K562 (cell line): ENCODE measurements at regions not wholly inside any gene's neighbourhood (a gene's known extent, or its start where the extent isn't known, plus 50 kb on each side); places are given as distances from the start of the nearest gene placed in this dataset.

ENCODE experiments used
- ATAC-seq: fragments of 200-7000 bp; cut with Tn5 transposase; 3 replicates; pipeline ENCODE4 v1.9.1; 2020; ENCODE audit warnings: moderate library complexity
- BruUV-seq: library from RNA; stranded (reverse); fragments of 400-500 nt; replicated peaks from 2 replicates; lab custom pipeline; 2021; lab: Mats Ljungman, UMichigan
- CTCF ChIA-PET: fragments of 300-600 bp; formaldehyde crosslinking; extraction: SDS; loops from one replicate; lab custom pipeline; 2021; ENCODE audit warnings: low intra/inter-chr PET ratio; lab: Yijun Ruan, JAX
- POLR2A ChIA-PET: fragments of 300-600, 350-650 bp; sonication (Branson Sonifier 250); formaldehyde crosslinking; extraction: SDS; loops from one replicate; lab custom pipeline; 2021; ENCODE audit warnings: antibody characterized with exemption, inconsistent platforms; lab: Yijun Ruan, JAX
- DNase-seq, 4 experiments: peaks; one replicate each; pipeline versions ENCODE4 v3.0.0 to v3.0.0-alpha.2; 2011 to 2018; ENCODE audit warnings: low spot score in 3 of 4, mixed read lengths in 3 of 4; ENCODE audit errors: extremely low read depth in 1 of 4
- FAIRE-seq: peaks from 2 replicates; lab custom pipeline; 2011; peaks lifted over from hg19 to GRCh38; lab: Jason Lieb, UNC
- H2AFZ ChIP-seq: 2 replicates; pipeline ENCODE4 v1.6.0; 2011; ENCODE audit warnings: low read depth, low read length, control low read depth, inconsistent platforms
- H3K27ac ChIP-seq: fragments of 200-600 bp; 3 replicates; pipeline ENCODE4 v1.8.0; 2011; ENCODE audit warnings: low read depth, mild to moderate bottlenecking, control low read depth, inconsistent platforms, low read length, moderate library complexity, mixed read lengths; ENCODE audit errors: extremely low read depth
- H3K27me3 ChIP-seq, 2 experiments: fragments of 300-600 bp in 1 of 2; 2 replicates in 1 of 2; 3 replicates in 1 of 2; pipeline versions ENCODE4 v1.6.0 to v1.8.0; 2011; ENCODE audit warnings: inconsistent platforms in 2 of 2, low read length in 2 of 2, mild to moderate bottlenecking in 1 of 2, mixed read lengths in 1 of 2, moderate library complexity in 1 of 2; ENCODE audit not compliant: control insufficient read depth in 2 of 2, insufficient read depth in 2 of 2
- H3K36me3 ChIP-seq: fragments of 300-600 bp; 3 replicates; pipeline ENCODE4 v1.8.0; 2011; ENCODE audit warnings: mild to moderate bottlenecking, low read length, inconsistent platforms; ENCODE audit not compliant: control insufficient read depth, insufficient read depth
- H3K4me1 ChIP-seq, 2 experiments: fragments of 200-600 bp in 1 of 2; replicated peaks in 1 of 2; 2 replicates in 1 of 2; 3 replicates in 1 of 2; pipeline versions ENCODE4 v1.5.1 to v1.8.0; 2011; ENCODE audit warnings: inconsistent platforms in 2 of 2, low read length in 2 of 2, mild to moderate bottlenecking in 1 of 2, mixed read lengths in 1 of 2, moderate library complexity in 1 of 2; ENCODE audit not compliant: control insufficient read depth in 2 of 2, insufficient read depth in 2 of 2
- H3K4me2 ChIP-seq: 2 replicates; pipeline ENCODE4 v1.6.1; 2011; ENCODE audit warnings: low read length, control low read depth, inconsistent platforms, mixed read lengths; ENCODE audit not compliant: insufficient read depth
- H3K4me3 ChIP-seq: fragments of 200-600 bp; sonication (generic), shearing (Covaris generic); 2 replicates; pipeline ENCODE4 v1.5.1; 2016; ENCODE audit warnings: control low read depth, inconsistent platforms
- H3K79me2 ChIP-seq: fragments of 200-600 bp; 3 replicates; pipeline ENCODE4 v1.8.0; 2011; ENCODE audit warnings: low read length, inconsistent platforms; ENCODE audit not compliant: control insufficient read depth, insufficient read depth
- H3K9ac ChIP-seq, 2 experiments: 2 replicates each; pipeline versions ENCODE4 v1.6.0 to v1.6.1; 2011; ENCODE audit warnings: low read depth in 2 of 2, low read length in 2 of 2, control low read depth in 1 of 2, inconsistent platforms in 1 of 2, mild to moderate bottlenecking in 1 of 2, mixed read lengths in 1 of 2; ENCODE audit not compliant: insufficient read depth in 1 of 2
- H3K9me1 ChIP-seq: one replicate; pipeline ENCODE4 v1.6.0; 2011; ENCODE audit warnings: inconsistent platforms, mild to moderate bottlenecking, low read length, moderate library complexity; ENCODE audit not compliant: control insufficient read depth, insufficient read depth
- H3K9me3 ChIP-seq: replicated peaks from 2 replicates; pipeline ENCODE4 v1.5.1; 2011; ENCODE audit warnings: low read depth, low read length, inconsistent platforms; ENCODE audit not compliant: control insufficient read depth, insufficient read depth
- H4K20me1 ChIP-seq: replicated peaks from 2 replicates; pipeline ENCODE4 v1.6.1; 2011; ENCODE audit warnings: low read length, inconsistent platforms, mixed read lengths; ENCODE audit not compliant: control insufficient read depth, insufficient read depth
- FUS ChIP-seq: fragments of 200-400 bp; formaldehyde crosslinking; optimal IDR thresholded peaks from 2 replicates; pipeline ENCODE3; 2017; ENCODE audit warnings: low read depth, low read length
- HDAC2 ChIP-seq: fragments of 450-650 bp; IDR thresholded peaks from 2 replicates; pipeline ENCODE4 v1.6.1; 2016; ENCODE audit warnings: mild to moderate bottlenecking
- NCOA6 ChIP-seq: fragments of 450-650 bp; IDR thresholded peaks from 2 replicates; pipeline ENCODE4 v1.6.1; 2017; ENCODE audit warnings: mild to moderate bottlenecking
- PURB ChIP-seq: sonication (generic); formaldehyde crosslinking; IDR thresholded peaks from 2 replicates; pipeline ENCODE4 v1.9.0; 2021; ENCODE audit warnings: low read depth, mild to moderate bottlenecking, missing genetic modification reagents
- SIRT6 ChIP-seq: IDR thresholded peaks from one replicate; pipeline ENCODE4 v1.6.1; 2012; ENCODE audit warnings: low read depth, mild to moderate bottlenecking, control low read depth, inconsistent platforms, low read length, moderate library complexity
- TAF15 ChIP-seq: fragments of 200-400 bp; formaldehyde crosslinking; IDR thresholded peaks from 2 replicates; pipeline ENCODE4 v1.6.1; 2017; ENCODE audit warnings: mild to moderate bottlenecking, low read depth, low read length, moderate library complexity
- TAL1 ChIP-seq: fragments of 450-650 bp; IDR thresholded peaks from 2 replicates; pipeline ENCODE4 v1.6.1; 2016; ENCODE audit warnings: mild to moderate bottlenecking
- ZNF143 ChIP-seq: sonication (generic); formaldehyde crosslinking; IDR thresholded peaks from 2 replicates; pipeline ENCODE4 v1.9.0; 2022; ENCODE audit warnings: mild to moderate bottlenecking, missing genetic modification reagents
- WGBS: fragments of 100-300 bp; shearing (Covaris generic); methylation state at CpG from one replicate; pipeline ENCODE4 v1.1.6; 2016; ENCODE audit warnings: low coverage, mixed read lengths; ENCODE audit not compliant: insufficient coverage; ENCODE audit errors: missing lambda C conversion rate; 5-methylcytosine and 5-hydroxymethylcytosine counted together
- in situ Hi-C: fragments of 300-500 bp; cut with MboI; formaldehyde crosslinking; loops from 4 replicates; pipeline ENCODE4 v1.15.0; 2018; ENCODE audit warnings: inconsistent platforms, mixed read lengths
- intact Hi-C: fragments of 100-400 bp; cut with micrococcal nuclease; formaldehyde crosslinking; loops from 2 replicates; pipeline ENCODE4 v1.14.2; 2022

GRCh38 chr13:99051768-99052455 lies 74.0 kb upstream of the DOCK9 start:
- Histone ChIP-seq H3K9me3 (no peaks in the 10 kb centered on the region), H3K27ac (no peak overlapping the region), H3K4me3 (no peak overlapping the region), H3K27me3 (no peaks in the 10 kb centered on the region), H3K4me2 (no peak overlapping the region), H3K36me3 (no peaks in the 10 kb centered on the region; the same call in 2 of the 3 replicates), H2AFZ (no peak overlapping the region), H3K4me1 (peaks cover 45 to 65% of the 10 kb centered on the region in 2 experiments), H3K79me2 (peaks cover 65% of the 10 kb centered on the region), H3K9me1 (no peaks in the 10 kb centered on the region), H3K9ac (no peak overlapping the region; a peak in 1 of 4 replicates), H4K20me1 (no peaks in the 10 kb centered on the region)
- in situ Hi-C loops (no loop called here), intact Hi-C loops (loop anchor here (5.0 kb wide), 1 partner anchor 35 kb away; no protein-coding TSS in a partner anchor)
- WGBS, result 65% methylated on average over 2 of the region's 2 CpGs
- no peak for ATAC-seq
- CTCF ChIA-PET, result no interaction called here
- BruUV-seq, result no TSS peak
- DNase-seq, result no peak
- POLR2A ChIA-PET, result no interaction called here
- FAIRE-seq, result no peak
- TF ChIP-seq FUS, result no peak
- no peak for TF ChIP-seq NCOA6
- TF ChIP-seq SIRT6, result no peak
- no peak for TF ChIP-seq TAL1
- TF ChIP-seq PURB (CRISPR knock-in tag), result no peak
- no peak for TF ChIP-seq HDAC2
- TF ChIP-seq TAF15, result no peak
- TF ChIP-seq ZNF143 (CRISPR knock-in tag), result no peak
